T-helper 2 cell treated with Interferon-gamma antibody and Interleukin-4, amounts not matched to agents 100 ng/mL and 5 ng/mL, for 36 hours (primary cell): ENCODE measurements at regions not wholly inside any gene's neighbourhood (a gene's known extent, or its start where the extent isn't known, plus 50 kb on each side); places are given as distances from the start of the nearest gene placed in this dataset.
"Not testable (repeated sequence)": the region's sequence is repeated elsewhere in the genome, so short reads cannot be mapped to it uniquely, and the experiment has no call there.

Source experiments
- intact Hi-C: fragments of 100-400 bp; cut with micrococcal nuclease; formaldehyde crosslinking; loops from one replicate; pipeline ENCODE4 v1.15.1; 2023

- intact Hi-C loops = no loop called here
These were observed 155.9 kb downstream of the SEC23IP start for GRCh38 chr10:120048391-120048790.

GRCh38 chr10:120051671-120052070, 159.1 kb downstream of the SEC23IP start:
- intact Hi-C loops = no loop called here

- intact Hi-C loops = no loop called here
These were observed 160.6 kb downstream of the SEC23IP start for GRCh38 chr10:120052964-120053702.

GRCh38 chr10:120059790-120060189, 167.3 kb downstream of the SEC23IP start:
- intact Hi-C loops = not testable (repeated sequence)

GRCh38 chr10:120067427-120067826, 174.9 kb downstream of the SEC23IP start:
- intact Hi-C loops = no loop called here

GRCh38 chr10:120069700-120070099, 177.2 kb downstream of the SEC23IP start:
- intact Hi-C loops = no loop called here

DNA sequence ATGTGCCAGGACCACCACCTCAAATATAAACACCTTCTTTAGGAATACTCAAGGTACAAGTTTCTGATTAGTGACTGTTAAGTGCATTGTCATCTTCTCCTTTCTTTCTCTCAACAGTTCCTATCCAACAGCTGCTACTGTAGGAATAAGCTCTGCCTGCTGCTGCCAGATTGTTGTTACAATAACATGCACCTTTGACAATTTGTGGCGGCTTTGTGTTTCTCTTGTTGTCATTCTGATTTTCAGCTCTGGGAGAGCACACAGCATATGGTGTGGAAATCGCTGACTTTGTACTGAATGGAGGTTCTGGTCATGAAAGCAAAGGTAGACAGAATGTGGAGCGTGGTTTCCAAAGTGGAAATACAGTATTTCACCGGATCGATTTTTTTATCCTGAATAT, 182.8 kb downstream of the SEC23IP start:
- intact Hi-C loops = no loop called here

- intact Hi-C loops = no loop called here
These were observed 184.6 kb downstream of the SEC23IP start for GRCh38 chr10:120076996-120077706.

DNA sequence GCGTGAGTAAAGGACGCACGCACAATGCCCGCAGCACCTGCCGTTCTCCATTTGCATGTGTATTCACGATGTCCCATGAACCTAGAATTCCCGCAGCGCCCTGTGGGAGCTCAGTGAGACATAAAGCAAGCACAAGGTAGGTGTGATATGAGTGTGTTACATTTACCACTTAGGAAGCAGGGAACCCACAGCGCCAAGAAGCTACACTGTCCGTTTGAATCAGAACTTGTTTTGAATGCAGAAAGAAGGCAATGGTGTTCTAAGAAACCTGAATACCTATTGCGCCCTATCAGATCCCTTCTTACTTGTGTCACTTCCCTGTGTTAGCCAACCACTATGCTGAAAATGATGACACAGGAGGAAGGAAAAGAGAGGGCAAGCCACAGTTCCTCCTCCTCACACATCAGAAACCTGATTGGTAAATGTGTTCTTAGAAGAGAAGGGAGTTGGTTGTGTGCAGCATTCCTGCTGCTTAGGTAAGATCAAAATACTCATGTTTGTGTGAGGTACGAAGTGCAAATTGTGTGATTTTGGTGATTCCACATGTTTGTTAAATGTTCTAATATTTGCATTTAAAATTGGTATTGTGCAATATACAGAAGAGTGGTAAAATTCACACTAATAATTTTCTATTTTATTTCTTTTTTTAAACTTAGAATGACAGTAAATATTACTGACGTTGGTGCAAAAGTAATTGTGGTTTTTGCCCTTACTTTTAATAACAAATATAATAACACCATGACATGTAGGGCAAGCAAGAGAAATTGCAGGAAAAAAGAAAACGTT, 185.4 kb downstream of the SEC23IP start:
- intact Hi-C loops = no loop called here

DNA sequence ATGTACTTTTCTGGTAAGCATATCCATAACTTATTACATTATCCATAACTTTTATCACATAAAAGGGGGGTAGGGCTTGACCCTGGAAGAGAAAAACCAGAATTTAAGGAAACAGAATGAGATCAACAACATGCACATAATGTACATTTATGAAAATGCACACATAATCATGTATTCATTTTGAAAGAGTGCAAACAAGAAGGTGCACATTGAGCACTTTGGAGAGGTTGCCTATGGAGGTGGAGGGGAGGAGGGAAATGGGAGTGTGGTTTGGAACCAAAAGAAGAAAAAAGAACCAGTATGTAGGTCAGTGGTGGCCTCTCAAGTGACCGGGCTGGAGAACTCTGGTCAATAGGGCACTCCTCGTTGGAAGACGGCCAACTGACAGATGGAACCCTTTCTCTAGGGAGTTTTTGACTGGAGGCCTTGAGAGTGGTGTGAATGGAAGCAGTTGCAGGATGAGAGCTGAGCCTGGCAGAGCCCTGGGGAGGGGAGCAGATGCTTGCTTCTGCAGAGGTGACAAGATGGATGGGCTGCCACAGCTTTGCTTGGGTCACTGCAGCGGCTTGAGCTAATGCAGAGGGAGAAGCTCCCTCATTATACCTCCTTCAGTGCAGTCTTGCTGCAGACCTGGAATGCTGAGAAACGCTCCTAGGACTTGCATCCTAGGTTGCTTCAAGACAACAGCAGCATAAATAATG, 192.7 kb downstream of the SEC23IP start:
- intact Hi-C loops = no loop called here

DNA sequence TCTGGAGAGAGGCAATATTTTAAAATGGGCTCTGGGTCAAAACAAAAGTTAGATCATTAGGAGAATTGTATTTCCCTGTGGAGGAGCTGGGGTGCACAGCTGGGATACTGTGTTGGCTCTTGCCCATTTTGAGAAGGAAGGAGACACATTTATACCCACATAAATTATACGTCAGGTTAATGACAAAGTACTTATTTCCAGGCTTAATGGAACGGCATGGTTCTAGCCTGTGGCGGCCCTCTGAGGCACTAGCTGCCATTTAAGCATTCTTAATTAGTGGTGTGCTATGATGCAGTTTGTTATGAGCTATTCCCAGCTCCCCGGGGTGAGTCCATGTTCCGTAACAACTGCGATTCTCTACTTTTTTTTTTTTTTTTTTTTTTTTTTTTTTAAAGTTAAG, 193.5 kb downstream of the SEC23IP start:
- intact Hi-C loops = no loop called here

DNA sequence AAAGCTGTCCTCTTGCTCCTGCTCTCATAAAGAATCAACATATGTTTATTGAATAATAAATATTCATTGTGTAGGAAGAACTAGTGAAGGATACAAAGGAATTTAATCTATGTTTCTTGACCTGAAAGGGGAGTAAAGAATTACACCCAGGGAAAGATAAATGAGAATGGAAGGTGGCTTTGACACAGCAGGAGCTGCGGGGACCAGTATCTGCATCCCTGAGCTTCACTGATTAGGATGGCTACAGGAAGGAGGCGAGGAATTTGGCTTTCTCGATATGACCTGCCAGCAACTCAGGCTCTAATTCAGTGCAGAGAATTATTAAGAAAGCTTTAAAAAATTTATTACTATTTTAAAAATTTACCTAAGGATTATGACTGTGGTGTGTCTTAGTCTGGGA, 194.6 kb downstream of the SEC23IP start:
- intact Hi-C loops = no loop called here

DNA sequence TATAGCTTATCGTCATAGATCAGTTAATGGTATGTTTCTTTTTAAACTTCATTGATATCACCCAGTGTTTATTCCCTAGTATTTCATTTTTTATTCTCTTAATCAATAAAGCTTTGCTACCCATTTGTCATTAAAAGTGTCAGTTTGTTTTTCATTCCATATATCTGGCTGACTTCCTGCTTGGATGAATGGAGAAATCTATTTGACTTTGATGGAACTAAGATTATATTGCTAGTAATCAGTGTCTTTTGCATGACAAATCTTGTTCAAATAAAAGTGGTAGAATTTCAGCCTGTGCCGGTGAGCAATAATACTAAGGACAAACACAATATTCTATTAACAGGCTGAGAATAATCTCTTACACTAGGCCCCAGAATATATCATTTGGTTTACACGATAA, 203.3 kb downstream of the SEC23IP start:
- intact Hi-C loops = no loop called here

- intact Hi-C loops = no loop called here
These were observed 205.2 kb downstream of the SEC23IP start for GRCh38 chr10:120097766-120098165.

DNA sequence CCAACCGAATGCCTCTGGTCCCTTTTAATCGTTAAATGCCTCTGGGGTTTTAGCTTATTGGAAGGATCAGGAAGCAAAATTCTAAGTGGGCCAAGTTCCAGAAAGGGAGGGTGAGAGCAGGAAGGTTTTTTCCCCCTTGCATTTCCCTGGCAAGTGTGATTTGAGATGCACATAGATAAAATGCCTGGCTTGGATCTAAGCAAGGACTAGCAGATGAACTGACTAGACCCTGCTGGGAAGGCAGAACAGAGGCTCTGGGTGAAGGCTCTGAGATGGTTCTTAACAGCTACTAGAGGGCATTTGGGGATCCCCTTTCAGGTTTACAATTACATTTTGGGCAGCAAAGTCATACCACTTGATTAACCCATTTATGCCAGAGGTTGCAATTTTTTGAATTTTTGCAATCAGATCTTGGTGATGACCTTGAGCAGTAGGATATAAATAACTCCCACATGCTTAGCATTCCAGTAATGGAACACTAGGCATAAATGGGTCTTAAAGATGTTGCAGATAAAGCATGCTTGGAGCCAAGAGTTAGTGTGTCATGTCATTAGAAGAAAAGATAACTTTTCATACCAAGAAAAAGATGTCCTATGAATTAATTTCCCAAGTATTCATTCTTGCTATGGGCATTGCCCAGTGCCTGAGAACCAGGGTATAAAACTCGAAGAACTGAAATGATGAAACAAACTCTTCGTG, 205.9 kb downstream of the SEC23IP start:
- intact Hi-C loops = no loop called here

DNA sequence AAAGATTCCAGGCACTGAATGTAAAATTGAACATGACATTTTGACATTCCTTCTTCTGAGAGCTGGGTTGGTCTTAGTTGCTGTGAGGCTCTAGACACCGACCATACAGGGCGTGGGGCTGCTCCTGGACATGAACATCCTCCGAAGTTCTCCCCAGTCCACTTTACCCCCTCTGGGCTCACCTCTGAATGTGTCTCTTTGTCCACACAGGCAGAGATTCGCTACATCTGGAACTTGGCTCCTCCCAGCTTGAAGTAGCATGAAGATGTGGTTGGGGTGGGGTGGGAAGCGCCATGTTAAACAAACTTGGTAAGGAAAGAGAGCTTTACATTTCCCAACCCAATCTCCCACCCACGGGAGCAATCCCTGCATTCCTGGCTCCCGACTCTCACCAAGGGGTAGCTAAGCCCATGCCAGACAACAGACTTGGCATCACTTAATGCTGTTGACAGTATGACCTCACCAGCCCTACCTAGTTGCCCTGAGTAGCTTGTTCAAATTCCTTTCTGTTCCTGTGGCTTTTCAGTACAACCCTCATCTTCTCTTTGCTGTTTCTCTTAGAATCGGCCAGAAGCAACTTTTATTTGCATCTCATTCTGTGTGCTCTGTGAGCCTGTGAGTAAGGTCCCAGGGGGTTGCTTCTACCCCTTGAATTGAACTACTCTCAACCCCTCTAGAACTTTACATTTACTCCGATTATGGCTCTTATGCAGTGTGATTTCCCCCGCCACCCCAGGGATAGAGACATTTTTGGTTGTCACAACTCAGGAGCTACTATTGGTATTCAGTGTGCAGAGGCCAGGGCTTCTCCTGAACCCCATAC, 211.4 kb downstream of the SEC23IP start:
- intact Hi-C loops = no loop called here

GRCh38 chr10:120105001-120105400, 212.5 kb downstream of the SEC23IP start:
- intact Hi-C loops = no loop called here

DNA sequence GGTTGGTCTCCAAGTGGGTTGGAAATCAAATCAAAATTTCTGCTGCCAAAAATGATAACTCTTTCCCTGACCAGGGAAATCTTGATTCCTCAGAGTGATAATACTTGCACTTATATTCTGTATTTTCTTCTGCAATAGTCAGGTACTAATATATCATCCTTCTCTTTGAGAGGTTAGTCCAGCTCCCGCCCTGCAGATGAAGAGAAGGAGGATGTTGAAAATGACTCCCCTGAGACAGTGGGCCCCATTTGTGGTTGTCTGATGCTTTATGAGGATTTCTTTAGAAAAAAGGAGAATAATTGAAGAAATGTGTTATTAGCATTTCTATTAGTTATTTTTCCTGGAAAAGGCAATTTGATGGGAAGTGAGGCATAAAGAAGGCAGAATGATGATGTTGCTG, 213.0 kb downstream of the SEC23IP start:
- intact Hi-C loops = no loop called here

- intact Hi-C loops = no loop called here
These were observed 216.4 kb downstream of the SEC23IP start for GRCh38 chr10:120108916-120109315.

- intact Hi-C loops = not testable (repeated sequence)
These were observed 217.2 kb downstream of the SEC23IP start for GRCh38 chr10:120109725-120110124.
